SKM-1 (cell line): ENCODE measurements at regions not wholly inside any gene's neighbourhood (a gene's known extent, or its start where the extent isn't known, plus 50 kb on each side); places are given as distances from the start of the nearest gene placed in this dataset.
"Not testable (repeated sequence)": the region's sequence is repeated elsewhere in the genome, so short reads cannot be mapped to it uniquely, and the experiment has no call there.

Experiments used
- DNase-seq: peaks from one replicate; lab custom pipeline; 2025; ENCODE audit not compliant: unreplicated experiment; lab: John Stamatoyannopoulos, UW

DNA sequence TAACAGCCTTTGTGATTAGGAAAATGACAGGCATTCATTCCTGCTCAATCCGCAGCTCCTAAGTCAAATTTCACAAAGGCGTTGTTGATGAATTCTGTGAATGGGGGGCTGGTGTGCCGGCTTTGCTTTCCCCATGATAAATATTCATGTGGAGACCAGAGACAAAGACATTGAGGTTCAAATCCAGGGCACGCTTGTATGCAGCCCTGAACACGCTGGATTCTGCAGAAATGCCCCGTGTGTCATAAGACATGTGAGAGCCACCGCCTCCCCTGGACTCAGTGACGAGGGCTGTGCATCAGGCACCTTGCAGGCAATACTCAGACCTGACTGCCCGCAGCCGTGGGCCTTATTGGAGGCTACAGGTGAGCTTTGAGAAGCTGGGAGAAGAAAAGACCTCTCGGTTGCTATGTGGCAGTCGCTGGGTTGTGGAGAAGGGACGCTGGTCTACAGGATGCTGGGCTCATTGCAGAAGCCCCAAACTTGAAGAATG is 906.2 kb downstream of the BRD1 start:
- DNase-seq = no peak

- no peak for DNase-seq
Observed at GRCh38 chr22:48920776-48921241, 906.9 kb downstream of the BRD1 start.

GRCh38 chr22:48919851-48920589 is 907.7 kb downstream of the BRD1 start:
- no peak for DNase-seq

GRCh38 chr22:48919187-48919590 is 908.5 kb downstream of the BRD1 start:
- DNase-seq = no peak

DNA sequence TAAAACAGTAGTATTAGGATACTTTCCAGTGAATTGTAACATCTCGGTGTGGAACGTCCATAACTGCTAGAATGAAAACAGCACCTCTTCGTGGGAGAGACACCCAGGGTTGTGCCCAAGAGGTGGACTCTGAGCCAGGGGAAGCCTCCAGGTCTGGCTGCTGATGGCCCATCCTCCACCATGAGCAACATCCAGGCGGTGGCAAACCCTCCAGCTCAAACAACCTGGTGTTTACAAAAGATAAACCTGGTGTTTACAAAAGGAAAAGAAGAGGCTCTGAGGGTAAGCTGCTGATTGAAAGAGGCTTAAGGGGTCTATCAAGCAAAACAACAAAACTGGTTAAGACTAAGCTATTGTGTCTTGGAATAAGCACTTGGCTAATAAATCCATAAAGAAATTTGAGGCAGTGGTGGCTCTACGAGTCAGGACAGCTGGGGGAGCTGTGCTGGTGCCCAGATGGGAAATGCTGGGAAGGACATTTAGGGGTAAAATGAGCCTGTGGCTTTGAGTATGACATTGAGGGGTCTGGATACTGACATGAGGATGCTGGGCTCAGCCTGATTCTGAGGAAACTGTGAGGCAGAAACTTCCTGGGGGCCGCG is 909.0 kb downstream of the BRD1 start:
- no peak for DNase-seq

- not testable (repeated sequence) for DNase-seq
Observed at GRCh38 chr22:48912356-48913066, 915.2 kb downstream of the BRD1 start.

DNA sequence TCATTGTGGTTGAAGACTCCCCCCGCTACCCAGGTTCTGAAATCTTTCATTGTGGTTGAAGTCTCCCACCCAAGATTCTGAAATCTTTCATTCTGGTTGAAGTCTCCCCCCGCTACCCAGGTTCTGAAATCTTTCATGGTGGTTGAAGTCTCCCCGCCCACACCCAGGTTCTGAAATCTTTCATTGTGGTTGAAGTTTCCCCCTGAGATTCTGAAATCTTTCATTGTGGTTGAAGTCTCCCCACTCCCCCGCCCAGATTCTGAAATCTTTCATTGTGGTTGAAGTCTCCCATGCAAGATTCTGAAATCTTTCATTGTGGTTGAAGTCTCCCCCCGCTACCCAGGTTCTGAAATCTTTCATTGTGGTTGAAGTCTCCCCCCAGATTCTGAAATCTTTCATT is 916.0 kb downstream of the BRD1 start:
- not testable (repeated sequence) for DNase-seq

GRCh38 chr22:48911067-48911466 is 916.6 kb downstream of the BRD1 start:
- not testable (repeated sequence) for DNase-seq

DNA sequence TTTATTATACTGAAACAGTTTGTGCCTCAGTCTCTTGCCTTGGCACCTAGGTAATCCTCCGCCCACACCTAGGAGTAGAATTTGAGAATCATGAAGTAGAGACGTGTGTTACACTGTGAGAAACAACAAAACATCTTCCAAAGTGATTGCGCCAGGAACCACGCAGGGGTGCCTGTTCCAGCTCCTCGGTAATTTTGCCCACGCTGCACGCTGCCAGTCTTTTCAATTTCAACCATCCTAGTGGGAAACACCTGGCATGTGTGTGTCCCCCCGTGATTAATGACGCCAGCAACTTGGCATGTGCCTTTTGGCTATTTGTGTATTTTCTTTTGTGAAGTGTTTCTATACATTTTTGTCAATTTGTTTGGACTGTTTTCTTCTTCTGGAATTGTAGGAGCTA is 919.1 kb downstream of the BRD1 start:
- DNase-seq = no peak

DNA sequence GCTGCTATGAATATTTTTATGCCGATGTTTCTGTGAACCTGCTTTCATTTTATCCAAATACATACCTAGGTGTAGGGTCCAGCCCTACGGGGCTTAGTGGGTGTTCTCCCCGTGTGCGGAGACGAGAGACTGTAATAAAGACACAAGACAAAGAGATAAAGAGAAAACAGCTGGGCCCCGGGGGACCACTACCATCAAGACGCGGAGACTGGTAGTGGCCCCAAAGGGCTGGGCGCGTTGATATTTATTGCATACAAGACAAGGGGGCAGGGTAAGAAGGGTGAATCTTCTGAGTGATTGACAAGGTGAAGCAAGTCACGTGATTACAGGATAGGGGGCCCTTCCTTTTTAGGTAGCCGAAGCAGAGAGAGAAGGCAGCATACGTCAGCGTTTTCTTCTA is 920.1 kb downstream of the BRD1 start:
- no peak for DNase-seq

DNA sequence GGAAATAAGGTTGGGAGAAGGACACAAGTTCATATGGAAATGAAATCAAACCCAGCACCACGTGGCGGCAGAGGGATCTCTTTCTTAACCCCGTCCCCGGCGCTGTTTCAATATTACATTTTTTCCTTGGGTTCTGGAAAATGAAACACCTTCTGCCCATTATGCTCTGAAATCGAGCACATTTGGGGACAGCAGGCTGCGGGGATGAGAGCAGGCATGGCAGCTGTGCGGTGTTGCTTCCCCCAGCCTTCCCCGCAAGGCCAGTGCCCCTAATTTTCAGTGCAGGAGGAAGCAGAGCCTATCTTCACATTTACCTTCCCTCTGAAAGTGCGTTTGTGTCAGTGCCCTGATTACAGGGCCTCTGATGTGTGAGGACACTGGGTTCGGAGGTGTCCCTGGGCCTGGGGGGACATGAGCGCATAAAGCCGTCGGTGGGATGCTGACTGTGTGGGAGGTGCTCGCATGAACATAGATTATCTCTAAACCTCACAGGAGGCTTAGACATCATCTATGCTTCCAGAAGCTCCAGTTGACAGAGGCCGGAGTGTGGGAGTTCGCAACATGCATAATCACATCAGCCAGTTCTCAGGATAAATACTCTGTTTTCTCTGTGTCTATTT is 921.3 kb downstream of the BRD1 start:
- no peak for DNase-seq

DNA sequence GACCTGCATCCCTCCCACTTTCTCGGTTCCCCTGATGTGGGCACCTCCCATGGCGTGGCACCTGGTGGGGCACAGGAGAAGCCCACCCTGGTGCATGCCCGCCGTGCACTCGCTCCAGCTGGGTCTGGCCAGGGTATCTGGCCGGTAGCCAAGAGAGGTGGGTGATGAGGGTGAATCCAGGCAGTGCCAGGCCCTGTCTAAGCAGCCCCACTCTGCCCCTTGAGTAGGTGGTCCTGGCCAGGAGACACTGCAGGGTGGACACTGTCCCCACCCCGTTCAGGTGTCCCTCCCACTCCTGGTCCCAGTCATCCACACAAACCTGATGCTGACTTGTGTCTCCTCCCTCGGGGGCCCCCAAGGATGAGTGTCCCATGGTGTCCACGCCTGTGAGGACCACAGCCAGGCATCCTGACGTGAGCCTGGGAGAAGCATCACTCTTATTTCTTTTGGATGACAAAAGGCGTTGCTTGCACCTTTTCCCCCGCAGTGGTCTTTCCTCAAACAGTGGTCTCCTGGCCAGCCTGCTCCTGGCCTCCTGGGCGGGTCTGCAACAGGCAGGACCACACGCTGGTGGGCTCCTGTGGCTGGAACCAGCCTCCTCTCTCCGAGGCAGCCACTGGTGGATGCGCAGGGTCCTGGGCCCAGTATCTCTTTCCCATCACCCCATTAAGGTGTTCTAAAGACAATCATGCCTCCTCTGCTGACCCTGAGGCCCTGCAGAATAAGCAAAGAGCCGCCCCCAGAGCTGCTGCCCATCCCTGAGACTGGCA is 922.3 kb downstream of the BRD1 start:
- DNase-seq = no peak

DNA sequence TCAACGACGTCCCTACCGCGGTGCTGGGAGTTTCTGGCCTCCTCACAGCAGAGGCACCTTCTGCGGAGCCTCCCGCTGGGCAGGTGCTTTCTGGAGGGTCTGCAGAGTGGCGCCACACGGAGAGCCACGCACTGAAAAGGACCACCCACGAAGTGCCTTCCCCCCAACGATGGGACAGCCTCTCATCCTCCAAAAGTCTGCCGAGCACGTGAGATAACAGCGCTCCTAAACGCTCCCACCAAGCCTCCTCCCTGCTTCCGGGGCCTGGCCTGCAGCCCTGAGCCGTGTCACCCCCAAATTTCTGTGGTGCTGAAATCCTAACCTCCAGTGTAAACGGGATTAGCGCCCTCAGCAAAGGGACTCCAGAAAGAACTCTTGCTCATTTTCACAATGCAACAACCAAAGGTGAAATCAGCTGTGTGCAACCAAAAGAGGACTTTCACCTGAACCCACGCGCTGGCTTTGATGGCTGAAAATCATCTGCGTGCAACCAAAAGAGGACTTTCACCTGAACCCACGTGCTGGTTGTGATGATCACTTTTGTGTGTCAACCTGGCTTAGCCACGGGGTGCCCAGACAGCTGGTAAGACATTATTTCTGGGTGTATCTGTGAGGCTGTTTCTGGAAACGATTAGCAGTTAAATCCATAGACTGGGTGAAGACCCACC is 924.6 kb downstream of the BRD1 start:
- no peak for DNase-seq

DNA sequence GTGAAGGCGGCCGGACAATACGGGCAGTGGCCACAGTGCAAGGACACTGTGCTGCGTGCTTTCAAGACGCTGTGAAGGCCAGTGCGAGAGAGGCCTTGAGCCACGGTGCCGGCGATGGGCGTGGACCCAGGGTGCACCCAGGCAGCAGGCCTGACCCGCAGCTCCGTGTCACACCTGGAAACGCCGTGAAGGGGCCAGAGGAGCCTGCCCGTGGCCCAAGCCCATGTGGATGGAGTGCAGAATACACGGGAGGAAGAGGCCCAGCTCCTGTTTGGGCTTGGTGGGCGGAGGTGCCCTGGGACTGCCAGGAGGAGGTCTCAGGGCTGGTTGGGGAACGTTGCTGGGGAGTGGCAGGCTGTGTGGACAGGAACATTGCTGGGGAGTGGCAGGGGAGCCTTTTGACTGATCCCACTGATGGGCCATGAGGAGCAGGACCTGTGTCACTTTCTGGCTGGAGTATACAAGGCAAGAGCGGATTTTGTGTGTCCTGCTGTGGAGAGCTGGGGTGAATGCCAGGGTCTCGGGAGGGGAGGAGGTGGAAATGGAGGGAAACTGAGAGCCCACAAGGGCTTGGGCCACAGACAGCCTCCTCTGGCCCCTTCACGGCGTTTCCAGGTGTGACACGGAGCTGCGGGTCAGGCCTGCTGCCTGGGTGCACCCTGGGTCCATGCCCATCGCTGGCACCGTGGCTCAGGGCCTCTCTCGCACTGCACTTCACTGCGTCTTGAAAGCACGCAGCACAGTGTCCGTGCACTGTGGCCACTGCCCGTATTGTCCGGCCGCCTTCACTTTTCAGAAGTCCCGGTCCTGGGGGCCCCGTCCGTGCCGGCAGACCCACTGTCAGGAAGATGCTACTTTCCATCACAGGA is 925.4 kb downstream of the BRD1 start:
- DNase-seq = no peak

GRCh38 chr22:48901324-48901723 is 926.3 kb downstream of the BRD1 start:
- DNase-seq = no peak

DNA sequence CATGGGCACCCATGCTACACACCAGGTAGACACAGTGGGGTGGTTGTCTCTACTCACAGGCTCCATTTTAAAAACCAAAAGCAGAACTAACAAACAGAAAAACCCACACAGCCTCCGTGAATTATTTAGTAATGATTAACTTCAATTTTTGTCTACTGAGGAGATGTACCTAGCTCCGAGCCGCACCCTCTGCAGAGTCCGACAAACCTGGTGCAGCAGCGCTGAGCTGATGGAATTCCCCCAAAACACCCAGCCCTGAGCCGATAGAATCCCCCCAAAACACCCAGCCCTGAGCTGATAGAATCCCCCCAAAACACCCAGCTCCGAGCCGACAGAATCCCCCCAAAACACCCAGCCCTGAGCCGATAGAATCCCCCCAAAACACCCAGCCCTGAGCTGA is 927.0 kb downstream of the BRD1 start:
- no peak for DNase-seq

- DNase-seq = no peak
Observed at GRCh38 chr22:48900327-48900597, 927.4 kb downstream of the BRD1 start.

GRCh38 chr22:48899523-48900326 is 927.9 kb downstream of the BRD1 start:
- DNase-seq = no peak
